ENCODE measurements at regions not wholly inside any gene's neighbourhood (a gene's known extent, or its start where the extent isn't known, plus 50 kb on each side); places are given as distances from the start of the nearest gene placed in this dataset.

DNA sequence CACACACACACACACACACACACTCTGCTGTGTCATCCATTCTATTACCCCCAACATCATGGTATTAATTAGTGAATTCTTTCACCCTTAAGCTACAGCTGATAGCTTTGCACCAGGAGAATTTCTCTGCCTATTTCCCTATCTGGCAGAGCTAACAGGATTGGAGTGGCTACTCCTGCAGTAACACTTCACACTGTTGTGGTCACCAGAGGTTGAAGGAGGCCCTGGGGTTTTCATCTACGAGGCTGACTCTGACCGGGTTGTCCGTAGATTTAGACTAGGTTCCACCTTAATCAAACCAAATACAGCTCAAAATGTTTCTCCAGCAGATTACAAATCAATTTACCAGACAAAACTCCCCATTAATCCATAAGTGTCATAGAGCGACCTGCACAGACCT, 69.2 kb upstream of the RIPOR2 start:
- TF ChIP-seq GATA2 (IDR thresholded peaks at IDR 0.05; ENCODE audit: low read depth, low read length) (no peak), GATA3 (IDR thresholded peaks at IDR 0.05; ENCODE audit: low read depth, low read length) (no peak)
